HepG2 (cell line): ENCODE measurements at regions not wholly inside any gene's neighbourhood (a gene's known extent, or its start where the extent isn't known, plus 50 kb on each side); places are given as distances from the start of the nearest gene placed in this dataset.
A peak's percentile ranks its signal among the peaks of the same experiment; 100 is the strongest.

ENCODE experiments used
- AGO1 ChIP-seq: fragments of 200-400 bp; formaldehyde crosslinking; IDR thresholded peaks from 2 replicates; pipeline ENCODE4 v1.6.1; 2017; ENCODE audit warnings: mild to moderate bottlenecking, low read depth, low read length, moderate library complexity; ENCODE audit not compliant: poor library complexity, severe bottlenecking
- EP300 ChIP-seq, 3 experiments: sonication (generic) in 1 of 3; formaldehyde crosslinking in 1 of 3; IDR thresholded peaks; 2 replicates each; pipeline versions ENCODE4 v1.5.1 to v1.6.1; 2011 to 2020; ENCODE audit warnings: low read depth in 2 of 3, low read length in 2 of 3, borderline replicate concordance in 1 of 3, improper control_type of control experiment in 1 of 3, mild to moderate bottlenecking in 1 of 3, missing genetic modification reagents in 1 of 3, moderate library complexity in 1 of 3
- HNRNPUL1 ChIP-seq: fragments of 200-400 bp; formaldehyde crosslinking; IDR thresholded peaks from 2 replicates; pipeline ENCODE4 v1.6.1; 2017; ENCODE audit warnings: low read depth, mild to moderate bottlenecking, low read length, moderate library complexity
- NFYB ChIP-seq: sonication (generic); formaldehyde crosslinking; IDR thresholded peaks from 2 replicates; pipeline ENCODE4 v1.4.0; 2020; ENCODE audit warnings: missing genetic modification reagents
- RORA ChIP-seq: sonication (generic); formaldehyde crosslinking; IDR thresholded peaks from 2 replicates; pipeline ENCODE4 v1.5.0; 2020; ENCODE audit warnings: mild to moderate bottlenecking, missing genetic modification reagents, moderate library complexity
- SRSF9 ChIP-seq: fragments of 200-400 bp; formaldehyde crosslinking; IDR thresholded peaks from 2 replicates; pipeline ENCODE4 v1.6.1; 2018; ENCODE audit warnings: borderline replicate concordance, mild to moderate bottlenecking, low read depth, low read length; ENCODE audit not compliant: insufficient read depth, poor library complexity, severe bottlenecking
- SRY ChIP-seq: sonication (generic); formaldehyde crosslinking; IDR thresholded peaks from 2 replicates; pipeline ENCODE4 v1.8.0; 2022; ENCODE audit warnings: mild to moderate bottlenecking, missing genetic modification reagents
- ZBTB3 ChIP-seq: sonication (generic); formaldehyde crosslinking; IDR thresholded peaks from 2 replicates; pipeline ENCODE4 v1.4.0; 2020; ENCODE audit warnings: low read depth, mild to moderate bottlenecking, moderate library complexity, missing genetic modification reagents, borderline replicate concordance
- ZBTB42 ChIP-seq: sonication (generic); formaldehyde crosslinking; IDR thresholded peaks from 2 replicates; pipeline ENCODE4 v1.5.0; 2020; ENCODE audit warnings: mild to moderate bottlenecking, missing genetic modification reagents
- ZNF101 ChIP-seq: sonication (generic); formaldehyde crosslinking; IDR thresholded peaks from 2 replicates; pipeline ENCODE4 v1.4.0; 2020; ENCODE audit warnings: mild to moderate bottlenecking, low read depth, missing genetic modification reagents, borderline replicate concordance
- ZNF138 ChIP-seq: sonication (generic); formaldehyde crosslinking; IDR thresholded peaks from 2 replicates; pipeline ENCODE4 v1.5.0; 2020; ENCODE audit warnings: mild to moderate bottlenecking, low read depth, missing genetic modification reagents
- ZNF160 ChIP-seq: sonication (generic); formaldehyde crosslinking; IDR thresholded peaks from 2 replicates; pipeline ENCODE4 v1.8.0; 2022; ENCODE audit warnings: mild to moderate bottlenecking, inconsistent platforms, missing genetic modification reagents
- ZNF768 ChIP-seq: sonication (generic); formaldehyde crosslinking; IDR thresholded peaks from 2 replicates; pipeline ENCODE4 v1.4.0; 2020; ENCODE audit warnings: missing genetic modification reagents
- ZZZ3 ChIP-seq: sonication (generic); formaldehyde crosslinking; IDR thresholded peaks from 2 replicates; pipeline ENCODE4 v1.4.0; 2020; ENCODE audit warnings: missing genetic modification reagents, mild to moderate bottlenecking, borderline replicate concordance
- TF ChIP-seq, protein P1 (sequence below): sonication (generic); formaldehyde crosslinking; IDR thresholded peaks from 2 replicates; pipeline ENCODE4 v1.8.1; 2022; ENCODE audit warnings: low read depth, mild to moderate bottlenecking, missing genetic modification reagents
- TF ChIP-seq, protein P2 (sequence below): IDR thresholded peaks from 2 replicates; pipeline ENCODE4 v1.6.1; 2016; ENCODE audit warnings: missing compliant biosample characterization, missing genetic modification reagents, borderline replicate concordance
- TF ChIP-seq, protein P3 (sequence below): sonication (generic); formaldehyde crosslinking; IDR thresholded peaks from 2 replicates; pipeline ENCODE4 v1.4.0; 2020; ENCODE audit warnings: missing genetic modification reagents, borderline replicate concordance
- TF ChIP-seq, protein P4 (sequence below): fragments of 450-650 bp; IDR thresholded peaks from 2 replicates; pipeline ENCODE4 v1.6.1; 2017

DNA sequence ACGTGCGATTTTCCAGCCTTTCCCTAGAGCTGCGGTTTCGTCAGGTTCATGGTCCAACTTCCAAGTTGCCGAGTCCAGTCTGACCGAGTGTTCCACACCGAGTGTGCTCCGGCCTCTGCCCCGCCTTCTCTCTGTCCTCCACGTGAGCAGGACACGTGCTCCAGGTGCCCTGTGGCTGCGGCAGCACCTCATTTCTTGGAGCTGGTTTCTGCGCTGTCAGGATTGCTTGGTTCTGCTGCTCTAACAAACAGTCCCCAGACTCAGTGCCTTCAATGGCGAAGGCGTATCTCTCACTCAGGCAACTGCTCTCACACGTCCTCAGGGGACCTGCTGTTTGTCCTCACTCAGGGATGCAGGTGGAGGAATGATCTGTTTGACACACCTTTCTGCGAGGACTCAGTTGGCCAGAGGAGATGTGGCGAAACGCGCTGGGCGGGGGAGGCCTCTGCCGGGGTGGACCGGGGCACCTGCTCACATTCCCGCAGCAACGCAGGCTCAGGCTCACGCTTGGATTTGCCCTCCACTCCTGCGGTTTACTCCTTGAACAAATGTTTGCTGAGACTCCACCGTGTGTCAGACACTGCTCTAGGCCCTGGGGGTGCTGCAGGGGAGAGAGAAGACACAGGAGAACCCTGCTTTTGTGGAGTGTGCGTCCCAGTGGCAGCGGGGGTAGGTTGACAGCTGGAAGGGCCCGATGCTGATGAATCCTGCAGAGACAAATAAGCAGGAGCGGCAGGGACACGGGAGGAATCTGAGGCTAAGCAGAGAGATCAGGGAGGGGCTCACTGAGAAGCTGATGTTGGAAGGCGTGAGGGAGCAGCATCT, 63.4 kb upstream of the FBRSL1 start (continued):
- TF ChIP-seq, protein P1, sequence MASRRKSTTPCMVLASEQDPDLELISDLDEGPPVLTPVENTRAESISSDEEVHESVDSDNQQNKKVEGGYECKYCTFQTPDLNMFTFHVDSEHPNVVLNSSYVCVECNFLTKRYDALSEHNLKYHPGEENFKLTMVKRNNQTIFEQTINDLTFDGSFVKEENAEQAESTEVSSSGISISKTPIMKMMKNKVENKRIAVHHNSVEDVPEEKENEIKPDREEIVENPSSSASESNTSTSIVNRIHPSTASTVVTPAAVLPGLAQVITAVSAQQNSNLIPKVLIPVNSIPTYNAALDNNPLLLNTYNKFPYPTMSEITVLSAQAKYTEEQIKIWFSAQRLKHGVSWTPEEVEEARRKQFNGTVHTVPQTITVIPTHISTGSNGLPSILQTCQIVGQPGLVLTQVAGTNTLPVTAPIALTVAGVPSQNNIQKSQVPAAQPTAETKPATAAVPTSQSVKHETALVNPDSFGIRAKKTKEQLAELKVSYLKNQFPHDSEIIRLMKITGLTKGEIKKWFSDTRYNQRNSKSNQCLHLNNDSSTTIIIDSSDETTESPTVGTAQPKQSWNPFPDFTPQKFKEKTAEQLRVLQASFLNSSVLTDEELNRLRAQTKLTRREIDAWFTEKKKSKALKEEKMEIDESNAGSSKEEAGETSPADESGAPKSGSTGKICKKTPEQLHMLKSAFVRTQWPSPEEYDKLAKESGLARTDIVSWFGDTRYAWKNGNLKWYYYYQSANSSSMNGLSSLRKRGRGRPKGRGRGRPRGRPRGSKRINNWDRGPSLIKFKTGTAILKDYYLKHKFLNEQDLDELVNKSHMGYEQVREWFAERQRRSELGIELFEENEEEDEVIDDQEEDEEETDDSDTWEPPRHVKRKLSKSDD (CRISPR knock-in tag), result peak; percentile 66
- no peak; the same call in 1 of the 2 replicates for TF ChIP-seq ZZZ3 (CRISPR knock-in tag)
- no peak for TF ChIP-seq RORA (CRISPR knock-in tag)
- 0 out of 2 replicates have a peak, but pooled peaks have one; percentile 65 for TF ChIP-seq ZBTB3 (CRISPR knock-in tag)
- peak; percentile 73; the same call in 1 of the 2 replicates for TF ChIP-seq ZNF160 (CRISPR knock-in tag)
- TF ChIP-seq ZBTB42 (CRISPR knock-in tag), result peak; percentile 52; the same call in 1 of the 2 replicates
- peak; percentile 91 for TF ChIP-seq SRY
- TF ChIP-seq, protein P2, sequence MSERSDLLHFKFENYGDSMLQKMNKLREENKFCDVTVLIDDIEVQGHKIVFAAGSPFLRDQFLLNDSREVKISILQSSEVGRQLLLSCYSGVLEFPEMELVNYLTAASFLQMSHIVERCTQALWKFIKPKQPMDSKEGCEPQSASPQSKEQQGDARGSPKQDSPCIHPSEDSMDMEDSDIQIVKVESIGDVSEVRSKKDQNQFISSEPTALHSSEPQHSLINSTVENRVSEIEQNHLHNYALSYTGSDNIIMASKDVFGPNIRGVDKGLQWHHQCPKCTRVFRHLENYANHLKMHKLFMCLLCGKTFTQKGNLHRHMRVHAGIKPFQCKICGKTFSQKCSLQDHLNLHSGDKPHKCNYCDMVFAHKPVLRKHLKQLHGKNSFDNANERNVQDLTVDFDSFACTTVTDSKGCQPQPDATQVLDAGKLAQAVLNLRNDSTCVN (CRISPR knock-in tag), result peak; percentile 86
- no peak for TF ChIP-seq ZNF138 (CRISPR knock-in tag)
- TF ChIP-seq SRSF9, result no peak
- TF ChIP-seq AGO1, result no peak
- TF ChIP-seq, protein P3, sequence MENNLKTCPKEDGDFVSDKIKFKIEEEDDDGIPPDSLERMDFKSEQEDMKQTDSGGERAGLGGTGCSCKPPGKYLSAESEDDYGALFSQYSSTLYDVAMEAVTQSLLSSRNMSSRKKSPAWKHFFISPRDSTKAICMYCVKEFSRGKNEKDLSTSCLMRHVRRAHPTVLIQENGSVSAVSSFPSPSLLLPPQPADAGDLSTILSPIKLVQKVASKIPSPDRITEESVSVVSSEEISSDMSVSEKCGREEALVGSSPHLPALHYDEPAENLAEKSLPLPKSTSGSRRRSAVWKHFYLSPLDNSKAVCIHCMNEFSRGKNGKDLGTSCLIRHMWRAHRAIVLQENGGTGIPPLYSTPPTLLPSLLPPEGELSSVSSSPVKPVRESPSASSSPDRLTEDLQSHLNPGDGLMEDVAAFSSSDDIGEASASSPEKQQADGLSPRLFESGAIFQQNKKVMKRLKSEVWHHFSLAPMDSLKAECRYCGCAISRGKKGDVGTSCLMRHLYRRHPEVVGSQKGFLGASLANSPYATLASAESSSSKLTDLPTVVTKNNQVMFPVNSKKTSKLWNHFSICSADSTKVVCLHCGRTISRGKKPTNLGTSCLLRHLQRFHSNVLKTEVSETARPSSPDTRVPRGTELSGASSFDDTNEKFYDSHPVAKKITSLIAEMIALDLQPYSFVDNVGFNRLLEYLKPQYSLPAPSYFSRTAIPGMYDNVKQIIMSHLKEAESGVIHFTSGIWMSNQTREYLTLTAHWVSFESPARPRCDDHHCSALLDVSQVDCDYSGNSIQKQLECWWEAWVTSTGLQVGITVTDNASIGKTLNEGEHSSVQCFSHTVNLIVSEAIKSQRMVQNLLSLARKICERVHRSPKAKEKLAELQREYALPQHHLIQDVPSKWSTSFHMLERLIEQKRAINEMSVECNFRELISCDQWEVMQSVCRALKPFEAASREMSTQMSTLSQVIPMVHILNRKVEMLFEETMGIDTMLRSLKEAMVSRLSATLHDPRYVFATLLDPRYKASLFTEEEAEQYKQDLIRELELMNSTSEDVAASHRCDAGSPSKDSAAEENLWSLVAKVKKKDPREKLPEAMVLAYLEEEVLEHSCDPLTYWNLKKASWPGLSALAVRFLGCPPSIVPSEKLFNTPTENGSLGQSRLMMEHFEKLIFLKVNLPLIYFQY (CRISPR knock-in tag), result peak; percentile 62; the same call in 1 of the 2 replicates
- TF ChIP-seq HNRNPUL1, result no peak
- no peak for TF ChIP-seq ZNF101 (CRISPR knock-in tag)
- TF ChIP-seq ZNF768, result no peak
- TF ChIP-seq, protein P4, sequence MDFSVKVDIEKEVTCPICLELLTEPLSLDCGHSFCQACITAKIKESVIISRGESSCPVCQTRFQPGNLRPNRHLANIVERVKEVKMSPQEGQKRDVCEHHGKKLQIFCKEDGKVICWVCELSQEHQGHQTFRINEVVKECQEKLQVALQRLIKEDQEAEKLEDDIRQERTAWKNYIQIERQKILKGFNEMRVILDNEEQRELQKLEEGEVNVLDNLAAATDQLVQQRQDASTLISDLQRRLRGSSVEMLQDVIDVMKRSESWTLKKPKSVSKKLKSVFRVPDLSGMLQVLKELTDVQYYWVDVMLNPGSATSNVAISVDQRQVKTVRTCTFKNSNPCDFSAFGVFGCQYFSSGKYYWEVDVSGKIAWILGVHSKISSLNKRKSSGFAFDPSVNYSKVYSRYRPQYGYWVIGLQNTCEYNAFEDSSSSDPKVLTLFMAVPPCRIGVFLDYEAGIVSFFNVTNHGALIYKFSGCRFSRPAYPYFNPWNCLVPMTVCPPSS, result no peak
- peak; percentile 41 for TF ChIP-seq NFYB (CRISPR knock-in tag)
- no peak for TF ChIP-seq EP300 (IDR thresholded peaks at IDR 0.05; ENCODE audit: low read depth in 2 of 2, low read length in 2 of 2)
- TF ChIP-seq EP300 (CRISPR knock-in tag; IDR thresholded peaks at IDR 0.05; ENCODE audit: borderline replicate concordance), result peak; percentile 54; the same call in 1 of the 2 replicates
